ENCODE measurements at regions not wholly inside any gene's neighbourhood (a gene's known extent, or its start where the extent isn't known, plus 50 kb on each side); places are given as distances from the start of the nearest gene placed in this dataset.
"Not testable (repeated sequence)": the region's sequence is repeated elsewhere in the genome, so short reads cannot be mapped to it uniquely, and the experiment has no call there.

DNA sequence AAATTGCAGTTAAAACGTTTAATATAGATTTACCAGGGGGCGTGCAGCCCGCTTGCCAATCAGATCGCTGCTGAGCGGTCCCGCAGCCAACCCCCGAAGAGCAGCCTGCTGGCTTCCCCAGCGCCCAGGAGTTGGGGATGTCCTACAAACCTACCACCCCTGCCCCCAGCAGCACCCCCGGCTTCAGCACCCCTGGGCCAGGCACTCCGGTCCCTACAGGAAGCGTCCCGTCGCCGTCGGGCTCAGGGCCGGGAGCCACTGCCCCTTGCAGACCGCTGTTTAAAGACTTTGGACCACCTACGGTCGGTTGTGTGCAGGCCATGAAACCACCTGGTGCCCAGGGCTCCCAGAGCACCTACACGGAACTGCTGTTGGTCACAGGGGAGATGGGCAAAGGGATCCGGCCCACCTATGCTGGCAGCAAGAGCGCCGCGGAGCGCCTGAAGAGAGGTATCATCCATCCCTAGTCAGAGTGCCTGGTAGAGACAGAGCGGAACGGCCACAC, 1654.9 kb downstream of the SPATA31A7 start:
- H3K4me3 Mint-ChIP-seq; H3K27me3 Mint-ChIP-seq; DNase-seq; H3K4me1 Mint-ChIP-seq; ATAC-seq; H3K27ac Mint-ChIP-seq; H3K36me3 Mint-ChIP-seq (ENCODE audit: low read depth); H3K9me3 ChIP-seq (ENCODE audit: control insufficient read depth, low read length, poor library complexity, severe bottlenecking): not testable (repeated sequence)

DNA sequence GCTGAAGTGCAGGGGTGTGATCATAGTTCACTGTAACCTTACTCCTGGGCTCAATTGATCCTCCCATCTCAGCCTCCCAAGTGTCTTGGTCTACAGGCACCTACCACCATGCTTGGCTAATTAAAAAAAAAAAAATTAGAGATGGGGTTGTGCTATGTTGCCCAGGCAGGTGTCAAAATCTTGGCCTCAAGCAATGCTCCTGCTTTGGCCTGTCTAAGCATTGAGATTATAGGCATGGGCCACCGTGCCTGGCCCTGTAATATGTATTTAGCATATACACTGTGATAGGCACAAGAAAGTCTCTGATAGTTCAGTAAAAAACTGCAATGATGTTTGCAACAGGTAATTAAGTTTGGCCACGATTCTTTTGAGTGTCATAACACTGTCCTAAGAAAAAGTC, 1658.4 kb downstream of the SPATA31A7 start:
- peaks cover 20% of the 10 kb centered on the region for H3K27me3 Mint-ChIP-seq

DNA sequence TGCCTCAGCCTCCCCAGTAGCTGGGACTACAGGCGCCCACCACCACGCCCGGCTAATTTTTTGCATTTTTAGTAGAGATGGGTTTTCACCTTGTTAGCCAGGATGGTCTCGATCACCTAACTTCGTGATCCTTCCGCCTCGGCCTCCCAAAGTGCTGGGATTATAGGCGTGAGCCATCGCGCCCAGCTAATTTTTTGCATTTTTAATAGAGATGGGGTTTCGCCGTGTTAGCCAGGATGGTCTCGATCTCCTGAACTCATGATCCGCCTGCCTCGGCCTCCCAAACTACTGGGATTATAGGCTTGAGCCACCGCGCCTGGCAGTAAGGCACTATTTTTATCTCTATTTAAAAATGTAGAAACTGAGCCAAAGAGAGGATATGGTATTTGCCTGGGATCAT, 1660.2 kb downstream of the SPATA31A7 start:
- not testable (repeated sequence) for H3K4me1 Mint-ChIP-seq; H3K4me3 Mint-ChIP-seq; H3K27ac Mint-ChIP-seq; H3K36me3 Mint-ChIP-seq (ENCODE audit: low read depth); ATAC-seq; H3K9me3 ChIP-seq (ENCODE audit: control insufficient read depth, low read length, poor library complexity, severe bottlenecking); DNase-seq
- peaks cover 20% of the 10 kb centered on the region for H3K27me3 Mint-ChIP-seq

More for the DNA sequence above, 1658.4 kb downstream of the SPATA31A7 start:
- H3K36me3 Mint-ChIP-seq (ENCODE audit: low read depth); H3K4me3 Mint-ChIP-seq; H3K27ac Mint-ChIP-seq; DNase-seq; ATAC-seq; H3K4me1 Mint-ChIP-seq; H3K9me3 ChIP-seq (ENCODE audit: control insufficient read depth, low read length, poor library complexity, severe bottlenecking): not testable (repeated sequence)

DNA sequence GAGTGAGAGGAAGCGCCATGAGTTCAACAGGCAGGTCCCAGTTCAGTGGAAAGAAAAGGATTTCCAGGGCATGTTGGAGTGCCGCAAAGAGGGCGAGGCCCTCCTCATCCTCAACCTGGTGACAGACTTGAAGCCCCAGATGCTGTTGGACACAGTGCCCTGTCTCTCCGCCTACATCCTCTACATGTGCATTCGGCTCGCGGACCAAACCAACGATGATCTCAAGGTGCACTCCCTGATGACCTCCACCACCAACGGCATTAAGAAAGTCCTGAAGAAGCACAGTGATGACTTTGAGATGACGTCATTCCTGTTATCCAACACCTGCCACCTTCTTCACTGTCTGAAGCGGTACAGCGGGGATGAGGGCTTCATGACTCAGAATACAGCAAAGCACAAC, 1667.4 kb downstream of the SPATA31A7 start:
- not testable (repeated sequence) for H3K4me1 Mint-ChIP-seq; DNase-seq; ATAC-seq; H3K27ac Mint-ChIP-seq; H3K36me3 Mint-ChIP-seq (ENCODE audit: low read depth); H3K9me3 ChIP-seq (ENCODE audit: control insufficient read depth, low read length, poor library complexity, severe bottlenecking); H3K4me3 Mint-ChIP-seq
- H3K27me3 Mint-ChIP-seq = peaks cover 30% of the 10 kb centered on the region

DNA sequence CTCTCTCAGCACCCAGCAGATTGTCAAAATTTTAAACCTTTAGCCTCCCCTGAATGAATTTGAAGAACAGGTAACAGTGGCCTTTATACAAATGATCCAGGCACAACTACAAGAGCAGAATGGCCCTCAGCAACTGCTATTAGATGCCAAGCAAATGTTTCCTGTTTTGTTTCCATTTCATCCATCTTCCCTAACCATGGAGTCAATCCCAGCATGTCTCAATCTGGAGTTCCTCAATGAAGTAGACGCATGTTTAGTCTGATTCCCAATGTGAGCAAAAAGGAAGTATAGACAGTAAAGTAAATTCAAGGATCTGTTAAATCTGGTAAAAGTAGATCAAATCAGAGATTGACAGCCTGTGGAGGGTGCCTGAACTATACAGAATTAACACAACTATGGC, 1668.4 kb downstream of the SPATA31A7 start:
- not testable (repeated sequence) for H3K9me3 ChIP-seq (ENCODE audit: control insufficient read depth, low read length, poor library complexity, severe bottlenecking); H3K36me3 Mint-ChIP-seq (ENCODE audit: low read depth); H3K27ac Mint-ChIP-seq; H3K4me1 Mint-ChIP-seq; H3K4me3 Mint-ChIP-seq; DNase-seq; ATAC-seq
- peaks cover 34% of the 10 kb centered on the region for H3K27me3 Mint-ChIP-seq

DNA sequence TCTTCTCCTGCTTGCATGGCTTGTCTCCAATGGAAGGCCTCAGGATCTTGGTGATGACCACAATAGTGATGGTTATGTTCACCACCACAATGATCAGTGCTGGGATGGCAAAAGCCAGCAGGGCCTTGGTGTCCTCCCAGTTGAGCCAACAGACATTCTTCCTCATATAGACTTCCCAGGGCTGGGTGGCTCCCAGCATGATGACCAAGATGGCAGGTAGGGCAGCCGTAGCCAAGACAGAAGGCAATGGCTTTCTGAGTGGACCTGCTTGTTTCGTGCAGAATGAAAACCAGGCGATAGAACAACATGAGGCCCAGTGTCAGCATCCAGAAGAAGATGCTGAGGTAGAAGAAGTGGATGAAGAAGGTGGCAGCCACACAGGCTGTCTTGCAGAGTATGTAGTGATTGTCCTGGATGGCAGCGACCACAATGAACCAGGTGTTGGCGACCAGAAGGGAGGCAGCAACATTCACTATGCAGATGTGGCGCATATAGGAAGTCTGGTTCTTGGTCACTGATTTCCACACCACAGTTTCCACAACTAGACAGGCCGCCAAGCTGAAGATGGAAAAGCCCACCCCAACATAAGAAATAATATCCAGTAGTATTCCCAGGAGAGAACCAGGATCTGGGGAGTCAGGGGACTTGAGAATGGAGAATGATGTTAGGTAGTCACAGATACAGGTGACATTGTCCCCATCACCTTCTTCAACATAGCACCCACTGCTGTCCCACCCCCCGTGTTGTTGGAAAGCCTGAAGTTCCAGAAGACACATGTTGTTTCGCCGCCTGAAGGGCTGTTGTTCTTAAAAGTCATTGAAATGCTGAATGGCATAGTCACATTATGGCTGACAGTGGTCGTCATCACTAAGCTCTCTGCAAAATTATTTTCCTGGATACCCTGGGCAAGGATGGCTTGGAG, 1671.4 kb downstream of the SPATA31A7 start:
- DNase-seq; ATAC-seq; H3K36me3 Mint-ChIP-seq (ENCODE audit: low read depth); H3K27ac Mint-ChIP-seq; H3K4me1 Mint-ChIP-seq; H3K9me3 ChIP-seq (ENCODE audit: control insufficient read depth, low read length, poor library complexity, severe bottlenecking); H3K4me3 Mint-ChIP-seq: not testable (repeated sequence)
- H3K27me3 Mint-ChIP-seq = peaks cover 64% of the 10 kb centered on the region

DNA sequence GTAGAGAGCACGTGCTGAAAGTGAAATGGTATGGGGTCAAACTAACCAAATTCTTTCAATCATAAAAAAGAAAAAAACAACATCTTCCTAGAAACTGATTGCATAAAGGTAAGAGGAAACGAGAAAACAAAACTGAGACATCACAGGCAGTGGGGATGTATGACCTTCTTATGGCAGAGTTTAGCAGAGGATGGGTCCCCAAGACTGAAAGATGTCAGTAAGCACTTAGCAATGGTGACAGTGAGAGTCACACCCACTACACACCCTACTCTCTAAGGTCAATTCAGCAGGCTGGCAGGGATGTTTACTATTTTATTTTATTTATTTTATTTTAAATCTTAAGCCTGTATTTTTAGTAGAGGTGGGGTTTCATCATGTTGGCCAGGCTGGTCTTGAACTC, 1672.3 kb downstream of the SPATA31A7 start:
- not testable (repeated sequence) for H3K27ac Mint-ChIP-seq; ATAC-seq; H3K4me1 Mint-ChIP-seq; H3K9me3 ChIP-seq (ENCODE audit: control insufficient read depth, low read length, poor library complexity, severe bottlenecking); H3K4me3 Mint-ChIP-seq; DNase-seq; H3K36me3 Mint-ChIP-seq (ENCODE audit: low read depth)
- H3K27me3 Mint-ChIP-seq = peaks cover 72% of the 10 kb centered on the region

DNA sequence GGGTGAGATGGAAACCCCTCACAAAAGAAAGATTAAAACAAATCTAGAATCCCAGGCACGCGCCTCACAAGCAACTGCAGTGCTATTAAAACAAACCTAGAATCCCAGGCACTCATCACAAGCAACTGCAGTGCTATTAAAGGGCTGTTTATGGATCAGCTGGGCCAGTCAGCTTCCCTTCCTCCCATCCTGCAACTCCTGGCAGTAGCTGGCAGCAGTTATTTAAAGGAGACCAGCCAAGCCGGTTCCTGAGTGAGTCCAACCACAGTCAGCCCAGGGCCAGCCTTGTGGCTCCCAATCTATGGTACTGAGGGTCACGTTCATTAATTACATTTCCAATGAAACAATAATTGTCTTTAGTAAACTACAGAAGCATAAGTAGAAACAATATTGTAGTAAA, 1673.5 kb downstream of the SPATA31A7 start:
- not testable (repeated sequence) for H3K9me3 ChIP-seq (ENCODE audit: control insufficient read depth, low read length, poor library complexity, severe bottlenecking); H3K4me1 Mint-ChIP-seq; H3K4me3 Mint-ChIP-seq; DNase-seq; H3K36me3 Mint-ChIP-seq (ENCODE audit: low read depth); H3K27ac Mint-ChIP-seq; ATAC-seq
- H3K27me3 Mint-ChIP-seq = peaks cover 80% of the 10 kb centered on the region

DNA sequence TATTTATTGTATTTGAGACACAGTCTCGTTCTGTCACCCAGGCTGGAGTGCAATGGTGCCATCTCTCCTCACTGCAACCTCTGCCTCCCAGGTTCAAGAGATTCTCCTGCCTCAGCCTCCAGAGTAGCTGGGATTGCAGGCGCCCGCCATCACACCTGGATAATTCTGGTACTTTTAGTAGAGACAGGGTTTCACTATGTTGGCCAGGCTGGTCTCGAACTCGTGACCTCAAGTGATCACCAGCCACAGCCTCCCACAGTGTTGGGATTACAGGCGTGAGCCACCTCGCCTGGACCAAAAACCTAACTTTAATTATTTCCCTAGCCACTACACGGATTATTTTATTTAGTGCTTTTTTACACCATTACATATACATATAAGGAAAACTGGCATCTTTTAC, 1674.0 kb downstream of the SPATA31A7 start:
- H3K9me3 ChIP-seq (ENCODE audit: control insufficient read depth, low read length, poor library complexity, severe bottlenecking); ATAC-seq; DNase-seq; H3K36me3 Mint-ChIP-seq (ENCODE audit: low read depth); H3K4me3 Mint-ChIP-seq; H3K27ac Mint-ChIP-seq; H3K4me1 Mint-ChIP-seq: not testable (repeated sequence)
- H3K27me3 Mint-ChIP-seq = peaks cover 82% of the 10 kb centered on the region

DNA sequence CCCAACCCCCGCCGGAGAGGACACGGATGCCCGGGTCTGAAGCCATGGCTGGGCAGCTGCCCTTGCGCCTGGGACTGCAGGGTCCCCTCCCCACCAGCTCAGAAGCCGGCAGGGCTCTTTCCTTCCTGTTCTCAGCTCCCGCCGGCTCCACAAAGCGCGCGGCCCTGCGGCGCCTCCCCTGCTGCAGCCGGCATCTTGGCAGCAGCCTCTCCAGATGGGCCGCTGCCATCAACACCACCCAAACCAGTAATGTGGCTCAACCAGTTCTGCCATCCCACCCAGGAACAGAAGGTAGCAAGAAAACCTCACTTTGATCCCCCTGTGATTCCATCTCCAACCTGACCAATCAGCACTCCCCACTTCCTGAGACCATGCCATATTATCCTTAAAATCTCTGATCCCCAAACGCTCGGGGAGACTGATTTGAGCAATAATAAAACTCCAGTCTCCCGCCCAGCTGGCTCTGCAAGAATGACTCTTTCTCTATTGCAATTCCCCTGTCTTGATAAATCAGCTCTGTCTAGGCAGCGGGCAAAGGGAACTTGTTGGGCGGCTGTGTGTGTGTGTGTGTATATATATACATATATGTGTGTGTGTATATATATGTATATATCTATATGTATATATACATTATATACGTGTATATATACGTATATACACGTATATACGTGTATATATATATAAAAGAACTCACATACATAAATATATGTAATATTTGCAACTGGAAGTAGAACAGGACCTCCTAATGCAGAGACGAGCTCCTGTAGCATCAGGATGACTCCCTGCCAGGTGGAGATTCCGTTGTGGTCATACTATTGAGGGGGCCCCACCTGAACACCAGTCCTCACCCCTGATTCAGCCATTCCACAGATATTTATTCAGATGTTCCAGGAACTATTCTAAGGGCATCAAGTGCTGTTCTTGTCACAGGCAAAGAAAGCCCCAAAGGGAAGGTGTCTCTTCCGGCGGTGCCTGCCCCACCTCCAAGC, 1674.9 kb downstream of the SPATA31A7 start:
- ATAC-seq; H3K4me1 Mint-ChIP-seq; H3K36me3 Mint-ChIP-seq (ENCODE audit: low read depth); H3K4me3 Mint-ChIP-seq; H3K27ac Mint-ChIP-seq; DNase-seq; H3K9me3 ChIP-seq (ENCODE audit: control insufficient read depth, low read length, poor library complexity, severe bottlenecking): not testable (repeated sequence)
- H3K27me3 Mint-ChIP-seq = peaks cover 87% of the 10 kb centered on the region

DNA sequence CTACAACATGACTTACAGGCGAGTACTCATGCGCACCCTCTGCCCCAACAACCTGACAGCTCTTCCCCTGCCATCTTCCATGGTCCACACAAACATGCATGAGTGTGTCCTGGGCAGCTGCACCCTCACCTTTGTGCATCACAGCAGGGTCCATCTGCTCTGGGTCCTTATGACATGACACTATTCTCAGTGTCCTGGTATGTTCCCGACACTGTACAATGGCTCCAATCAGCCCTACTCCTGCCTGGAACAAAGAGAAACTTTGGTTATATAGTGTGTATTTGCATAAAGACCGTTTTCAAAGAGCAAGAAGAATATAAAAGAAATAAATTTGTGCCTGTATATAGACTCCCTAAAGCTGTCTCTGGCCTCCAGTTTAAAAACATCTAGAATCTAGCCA, 1679.2 kb downstream of the SPATA31A7 start:
- not testable (repeated sequence) for DNase-seq; H3K36me3 Mint-ChIP-seq (ENCODE audit: low read depth); H3K9me3 ChIP-seq (ENCODE audit: control insufficient read depth, low read length, poor library complexity, severe bottlenecking); H3K27ac Mint-ChIP-seq; H3K4me3 Mint-ChIP-seq; H3K4me1 Mint-ChIP-seq; ATAC-seq
- peaks cover 86% of the 10 kb centered on the region for H3K27me3 Mint-ChIP-seq

DNA sequence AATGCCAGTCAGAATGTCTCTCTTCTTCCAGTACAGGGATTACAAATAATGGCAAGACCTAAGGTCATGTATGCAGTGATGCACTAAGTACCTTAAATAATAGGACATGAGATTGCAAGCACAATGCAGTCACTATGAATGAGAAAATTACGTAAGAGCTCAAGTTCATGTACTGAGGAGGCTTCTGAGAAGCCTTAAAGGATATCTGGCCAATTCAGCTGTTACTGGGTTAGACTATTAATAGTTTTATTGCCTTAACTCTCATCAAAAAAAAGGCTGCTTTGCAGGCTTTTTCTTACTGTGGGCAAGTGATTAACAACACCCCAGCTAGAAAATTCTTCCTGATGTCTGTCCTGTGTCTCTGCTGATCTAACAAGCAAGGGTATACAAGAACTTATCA, 1681.9 kb downstream of the SPATA31A7 start:
- not testable (repeated sequence) for H3K27ac Mint-ChIP-seq; ATAC-seq; H3K9me3 ChIP-seq (ENCODE audit: control insufficient read depth, low read length, poor library complexity, severe bottlenecking); H3K4me3 Mint-ChIP-seq; H3K4me1 Mint-ChIP-seq; H3K36me3 Mint-ChIP-seq (ENCODE audit: low read depth); DNase-seq
- peaks cover 73% of the 10 kb centered on the region for H3K27me3 Mint-ChIP-seq

DNA sequence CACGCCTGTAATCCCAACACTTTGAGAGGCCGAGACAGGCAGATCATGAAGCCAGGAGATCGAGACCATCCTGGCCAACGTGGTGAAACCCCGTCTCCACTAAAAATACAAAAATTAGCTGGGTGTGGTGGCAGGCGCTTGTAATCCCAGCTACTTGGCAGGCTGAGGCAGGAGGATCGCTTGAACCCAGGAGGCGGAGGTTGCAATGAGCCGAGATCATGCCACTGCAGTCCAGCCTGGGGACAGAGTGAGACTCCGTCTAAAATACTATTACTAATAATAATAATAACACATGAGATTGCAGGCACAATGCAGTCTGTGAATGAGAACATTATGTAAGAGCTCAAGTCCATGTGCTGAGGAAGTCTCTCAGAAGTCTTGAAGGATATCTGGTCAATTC, 1684.4 kb downstream of the SPATA31A7 start:
- H3K4me3 Mint-ChIP-seq; H3K27ac Mint-ChIP-seq; DNase-seq; H3K9me3 ChIP-seq (ENCODE audit: control insufficient read depth, low read length, poor library complexity, severe bottlenecking); H3K36me3 Mint-ChIP-seq (ENCODE audit: low read depth); H3K4me1 Mint-ChIP-seq; ATAC-seq: not testable (repeated sequence)
- peaks cover 55% of the 10 kb centered on the region for H3K27me3 Mint-ChIP-seq
